HCT116 (cell line): ENCODE measurements at regions not wholly inside any gene's neighbourhood (a gene's known extent, or its start where the extent isn't known, plus 50 kb on each side); places are given as distances from the start of the nearest gene placed in this dataset.

Source experiments
- ATAC-seq: fragments of 200-7000 bp; cut with Tn5 transposase; 2 replicates; pipeline ENCODE4 v1.9.1; 2020; ENCODE audit warnings: mild to moderate bottlenecking, moderate library complexity
- BruUV-seq: library from RNA; stranded (reverse); fragments of 400-500 nt; replicated peaks from 2 replicates; lab custom pipeline; 2021; lab: Mats Ljungman, UMichigan
- CTCF ChIA-PET: fragments of 300-600 bp; sonication (Branson Sonifier 250); formaldehyde crosslinking; loops from one replicate; lab custom pipeline; 2021; ENCODE audit warnings: antibody characterized with exemption; lab: Charles Lee
- POLR2A ChIA-PET: fragments of 300-600, 350-600 bp; sonication (Branson Sonifier 250); formaldehyde crosslinking; loops from one replicate; lab custom pipeline; 2021; ENCODE audit warnings: antibody characterized with exemption; lab: Charles Lee
- RAD21 ChIA-PET, 2 experiments: fragments of 300-600 bp; sonication (Branson Sonifier 250); formaldehyde crosslinking; loops; one replicate each; lab custom pipeline; 2023; ENCODE audit warnings: low total read pairs in 2 of 2; ENCODE audit not compliant: uncharacterized antibody in 2 of 2, unreplicated experiment in 2 of 2, low non-redundant PET in 1 of 2; lab: Charles Lee
- DNase-seq: peaks from one replicate; pipeline ENCODE4 v3.0.0-alpha.2; 2010; ENCODE audit warnings: low read depth, low spot score
- H2AFZ ChIP-seq: fragments of 200-600 bp; shearing (Covaris generic), sonication (generic); 2 replicates; pipeline ENCODE4 v1.6.1; 2017; ENCODE audit warnings: low read depth, mixed run types, mixed read lengths, antibody characterized with exemption, low read length; ENCODE audit not compliant: poor library complexity, severe bottlenecking
- H3K27ac ChIP-seq: 2 replicates; pipeline ENCODE4 v1.5.1; 2012; ENCODE audit warnings: low read depth, low read length
- H3K27me3 ChIP-seq: fragments of 200-600 bp; sonication (generic); 2 replicates; pipeline ENCODE4 v1.6.1; 2016; ENCODE audit warnings: mixed run types, low read length, mixed read lengths; ENCODE audit not compliant: insufficient read depth
- H3K36me3 ChIP-seq, 2 experiments: fragments of 200-500 bp in 1 of 2; fragments of 200-600 bp in 1 of 2; sonication (Bioruptor generic) in 1 of 2; sonication (generic) in 1 of 2; 2 replicates each; pipeline versions ENCODE4 v1.5.1 to v1.6.1; 2014 to 2016; ENCODE audit warnings: low read length in 2 of 2, inconsistent platforms in 1 of 2, mixed read lengths in 1 of 2, mixed run types in 1 of 2; ENCODE audit not compliant: insufficient read depth in 2 of 2, control insufficient read depth in 1 of 2
- H3K4me1 ChIP-seq, 2 experiments: fragments of 200-600 bp in 1 of 2; sonication (generic) in 1 of 2; 2 replicates each; pipeline versions ENCODE4 v1.5.1 to v1.6.1; 2012 to 2017; ENCODE audit warnings: low read length in 2 of 2, inconsistent platforms in 1 of 2, mild to moderate bottlenecking in 1 of 2, mixed read lengths in 1 of 2, mixed run types in 1 of 2, moderate library complexity in 1 of 2; ENCODE audit not compliant: insufficient read depth in 2 of 2, control insufficient read depth in 1 of 2
- H3K4me2 ChIP-seq: fragments of 200-600 bp; sonication (generic); 2 replicates; pipeline ENCODE4 v1.6.1; 2017; ENCODE audit warnings: mixed run types, low read length, mixed read lengths
- H3K4me3 ChIP-seq, 2 experiments: fragments of 200-600 bp in 1 of 2; sonication (generic) in 1 of 2; replicated peaks in 1 of 2; 2 replicates each; pipeline ENCODE4 v1.5.1; 2011 to 2016; ENCODE audit warnings: low read length in 2 of 2, control low read depth in 1 of 2, low read depth in 1 of 2, mild to moderate bottlenecking in 1 of 2, mixed read lengths in 1 of 2, mixed run types in 1 of 2
- H3K79me2 ChIP-seq: fragments of 200-600 bp; sonication (generic); 2 replicates; pipeline ENCODE4 v1.6.1; 2017; ENCODE audit warnings: mild to moderate bottlenecking, mixed run types, low read length, moderate library complexity, mixed read lengths; ENCODE audit not compliant: insufficient read depth
- H3K9ac ChIP-seq: fragments of 200-600 bp; sonication (generic); 2 replicates; pipeline ENCODE4 v1.6.1; 2016; ENCODE audit warnings: low read length, mixed read lengths
- H3K9me2 ChIP-seq: fragments of 200-600 bp; sonication (generic), shearing (Covaris generic); 2 replicates; pipeline ENCODE4 v1.6.1; 2017; ENCODE audit warnings: mixed run types, mild to moderate bottlenecking, moderate library complexity; ENCODE audit not compliant: insufficient read depth
- H3K9me3 ChIP-seq, 2 experiments: fragments of 200-500 bp in 1 of 2; fragments of 200-600 bp in 1 of 2; sonication (Bioruptor generic) in 1 of 2; sonication (generic) in 1 of 2; 2 replicates each; pipeline ENCODE4 v1.6.1; 2014 to 2017; ENCODE audit warnings: low read length in 2 of 2, mixed read lengths in 2 of 2, inconsistent platforms in 1 of 2, low read depth in 1 of 2, mild to moderate bottlenecking in 1 of 2, mixed run types in 1 of 2, moderate library complexity in 1 of 2; ENCODE audit not compliant: control insufficient read depth in 1 of 2, insufficient read depth in 1 of 2
- H4K20me1 ChIP-seq: fragments of 200-600 bp; sonication (generic), shearing (Covaris generic); 2 replicates; pipeline ENCODE4 v1.6.1; 2017; ENCODE audit warnings: mixed run types, mild to moderate bottlenecking, moderate library complexity; ENCODE audit not compliant: insufficient read depth
- CEBPB ChIP-seq: IDR thresholded peaks from 2 replicates; pipeline ENCODE4 v1.6.1; 2012; ENCODE audit warnings: low read depth
- EGR1 ChIP-seq: IDR thresholded peaks from 2 replicates; pipeline ENCODE4 v1.6.1; 2012; ENCODE audit warnings: low read depth
- EZH2 ChIP-seq: fragments of 200-600 bp; sonication (generic); IDR thresholded peaks from 2 replicates; pipeline ENCODE4 v1.6.1; 2017; ENCODE audit warnings: antibody characterized with exemption, mixed run types
- EZH2phosphoT487 ChIP-seq: fragments of 200-600 bp; IDR thresholded peaks from 2 replicates; pipeline ENCODE4 v1.6.1; 2018; ENCODE audit warnings: antibody characterized with exemption, borderline replicate concordance
- FOSL1 ChIP-seq: IDR thresholded peaks from 2 replicates; pipeline ENCODE4 v1.6.1; 2012; ENCODE audit warnings: low read depth
- JUND ChIP-seq: IDR thresholded peaks from 2 replicates; pipeline ENCODE4 v1.6.1; 2012
- POLR2A ChIP-seq: IDR thresholded peaks from 2 replicates; pipeline ENCODE4 v1.7.0; 2011; ENCODE audit warnings: borderline replicate concordance; ENCODE audit not compliant: insufficient read depth, insufficient read length; ENCODE audit errors: extremely low read depth
- POLR2AphosphoS5 ChIP-seq: IDR thresholded peaks from 2 replicates; pipeline ENCODE4 v1.6.1; 2011; ENCODE audit warnings: mild to moderate bottlenecking, low read depth, low read length, moderate library complexity
- RAD21 ChIP-seq: IDR thresholded peaks from 2 replicates; pipeline ENCODE4 v1.6.1; 2012; ENCODE audit warnings: low read depth, mild to moderate bottlenecking
- SP1 ChIP-seq: IDR thresholded peaks from 2 replicates; pipeline ENCODE4 v1.6.1; 2012; ENCODE audit warnings: low read depth
- SRF ChIP-seq: IDR thresholded peaks from 2 replicates; pipeline ENCODE4 v1.6.1; 2012; ENCODE audit warnings: low read depth
- YY1 ChIP-seq: IDR thresholded peaks from 2 replicates; pipeline ENCODE4 v1.6.1; 2011; ENCODE audit warnings: low read length, low read depth, moderate library complexity, mild to moderate bottlenecking; ENCODE audit not compliant: insufficient replicate concordance; ENCODE audit errors: extremely low read depth
- ZNF274 ChIP-seq: fragments of 200-500 bp; sonication (Bioruptor generic); IDR thresholded peaks from 2 replicates; pipeline ENCODE4 v1.6.1; 2014; ENCODE audit warnings: mild to moderate bottlenecking, low read depth, low read length, inconsistent platforms
- intact Hi-C: fragments of 100-400 bp; cut with micrococcal nuclease; formaldehyde crosslinking; loops from 2 replicates; pipeline ENCODE4 v1.10.0; 2022
- TF ChIP-seq, protein P1 (sequence below): IDR thresholded peaks from 2 replicates; pipeline ENCODE4 v1.6.1; 2012
- TF ChIP-seq, protein P2 (sequence below): IDR thresholded peaks from 2 replicates; pipeline ENCODE4 v1.6.1; 2011; ENCODE audit warnings: mild to moderate bottlenecking, low read length, moderate library complexity; ENCODE audit not compliant: insufficient replicate concordance; ENCODE audit errors: extremely low read depth

DNA sequence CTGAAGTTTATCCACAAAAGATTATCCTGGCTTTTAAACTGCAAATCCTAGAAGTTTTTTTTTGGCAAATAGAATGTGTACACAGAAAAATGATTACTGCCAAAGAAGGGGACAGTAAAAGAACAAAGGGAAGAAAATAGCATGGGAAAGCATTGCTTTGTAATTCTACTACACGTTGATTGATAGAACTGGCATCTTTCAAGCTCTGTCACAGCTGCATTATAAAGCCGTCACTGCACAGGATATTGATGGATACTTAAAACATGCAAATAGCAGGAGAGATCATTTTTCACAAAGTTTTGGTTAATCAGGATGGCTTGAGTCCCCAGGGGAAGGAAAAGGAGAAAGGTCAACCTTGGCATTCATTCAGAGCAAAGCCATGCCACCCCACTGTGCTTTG lies 183.7 kb upstream of the RRP15 start:
- Histone ChIP-seq H3K27ac (no peak overlapping the region), H2AFZ (no peak overlapping the region), H3K36me3 (no peaks in the 10 kb centered on the region), H3K9me2 (no peaks in the 10 kb centered on the region), H3K4me2 (no peak overlapping the region), H3K9me3 (no peaks in the 10 kb centered on the region), H3K27me3 (no peaks in the 10 kb centered on the region), H3K4me1 (no peaks in the 10 kb centered on the region), H3K9ac (no peak overlapping the region), H3K79me2 (no peaks in the 10 kb centered on the region), H4K20me1 (no peaks in the 10 kb centered on the region), H3K4me3 (no peak overlapping the region)
- intact Hi-C loops, result no loop called here
- CTCF ChIA-PET, result no interaction called here
- no peak for ATAC-seq
- RAD21 ChIA-PET, result no interaction called here
- TF ChIP-seq, protein P1, sequence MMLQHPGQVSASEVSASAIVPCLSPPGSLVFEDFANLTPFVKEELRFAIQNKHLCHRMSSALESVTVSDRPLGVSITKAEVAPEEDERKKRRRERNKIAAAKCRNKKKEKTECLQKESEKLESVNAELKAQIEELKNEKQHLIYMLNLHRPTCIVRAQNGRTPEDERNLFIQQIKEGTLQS, result no peak
- TF ChIP-seq POLR2A (no peak), RAD21 (no peak), YY1 (no peak), EGR1 (no peak), ZNF274 (no peak), SP1 (no peak), CEBPB (no peak), JUND (no peak), SRF (no peak), EZH2phosphoT487 (no peak), POLR2AphosphoS5 (no peak), FOSL1 (no peak), EZH2 (no peak)
- TF ChIP-seq, protein P2, sequence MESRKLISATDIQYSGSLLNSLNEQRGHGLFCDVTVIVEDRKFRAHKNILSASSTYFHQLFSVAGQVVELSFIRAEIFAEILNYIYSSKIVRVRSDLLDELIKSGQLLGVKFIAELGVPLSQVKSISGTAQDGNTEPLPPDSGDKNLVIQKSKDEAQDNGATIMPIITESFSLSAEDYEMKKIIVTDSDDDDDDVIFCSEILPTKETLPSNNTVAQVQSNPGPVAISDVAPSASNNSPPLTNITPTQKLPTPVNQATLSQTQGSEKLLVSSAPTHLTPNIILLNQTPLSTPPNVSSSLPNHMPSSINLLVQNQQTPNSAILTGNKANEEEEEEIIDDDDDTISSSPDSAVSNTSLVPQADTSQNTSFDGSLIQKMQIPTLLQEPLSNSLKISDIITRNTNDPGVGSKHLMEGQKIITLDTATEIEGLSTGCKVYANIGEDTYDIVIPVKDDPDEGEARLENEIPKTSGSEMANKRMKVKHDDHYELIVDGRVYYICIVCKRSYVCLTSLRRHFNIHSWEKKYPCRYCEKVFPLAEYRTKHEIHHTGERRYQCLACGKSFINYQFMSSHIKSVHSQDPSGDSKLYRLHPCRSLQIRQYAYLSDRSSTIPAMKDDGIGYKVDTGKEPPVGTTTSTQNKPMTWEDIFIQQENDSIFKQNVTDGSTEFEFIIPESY, result no peak
- POLR2A ChIA-PET, result no interaction called here
- no peak for DNase-seq
- no TSS peak for BruUV-seq
